ENCODE measurements at regions not wholly inside any gene's neighbourhood (a gene's known extent, or its start where the extent isn't known, plus 50 kb on each side); places are given as distances from the start of the nearest gene placed in this dataset.
"Not testable (repeated sequence)": the region's sequence is repeated elsewhere in the genome, so short reads cannot be mapped to it uniquely, and the experiment has no call there.

DNA sequence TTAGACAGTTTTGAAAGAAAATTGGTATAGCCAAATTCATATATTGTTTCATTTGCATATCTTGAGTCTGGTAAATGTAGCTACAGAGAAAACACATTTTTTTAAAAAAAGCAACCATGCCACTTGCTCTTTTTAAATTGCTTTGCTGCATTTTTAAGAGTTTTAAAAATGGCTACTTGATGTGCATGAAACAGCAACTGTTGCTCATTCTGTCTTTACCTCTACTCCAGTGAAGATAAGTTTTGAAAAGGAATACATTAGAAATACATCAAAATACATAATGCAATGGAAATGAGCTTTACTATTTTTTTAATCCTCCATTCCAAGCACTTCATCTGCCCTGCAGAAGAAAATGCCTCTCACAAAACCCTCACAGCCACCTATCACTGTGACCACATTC is 95.5 kb downstream of the IFI44 start:
- no peaks in the 10 kb centered on the region for H3K36me3 ChIP-seq (replicated peaks; ENCODE audit: insufficient read depth, low read length)
- TF ChIP-seq EZH2phosphoT487 (IDR thresholded peaks at IDR 0.05; ENCODE audit: low read length) (no peak), EZH2 (optimal IDR thresholded peaks at IDR 0.05; ENCODE audit: low read depth, low read length) (no peak)
- TF ChIP-seq, protein P1, sequence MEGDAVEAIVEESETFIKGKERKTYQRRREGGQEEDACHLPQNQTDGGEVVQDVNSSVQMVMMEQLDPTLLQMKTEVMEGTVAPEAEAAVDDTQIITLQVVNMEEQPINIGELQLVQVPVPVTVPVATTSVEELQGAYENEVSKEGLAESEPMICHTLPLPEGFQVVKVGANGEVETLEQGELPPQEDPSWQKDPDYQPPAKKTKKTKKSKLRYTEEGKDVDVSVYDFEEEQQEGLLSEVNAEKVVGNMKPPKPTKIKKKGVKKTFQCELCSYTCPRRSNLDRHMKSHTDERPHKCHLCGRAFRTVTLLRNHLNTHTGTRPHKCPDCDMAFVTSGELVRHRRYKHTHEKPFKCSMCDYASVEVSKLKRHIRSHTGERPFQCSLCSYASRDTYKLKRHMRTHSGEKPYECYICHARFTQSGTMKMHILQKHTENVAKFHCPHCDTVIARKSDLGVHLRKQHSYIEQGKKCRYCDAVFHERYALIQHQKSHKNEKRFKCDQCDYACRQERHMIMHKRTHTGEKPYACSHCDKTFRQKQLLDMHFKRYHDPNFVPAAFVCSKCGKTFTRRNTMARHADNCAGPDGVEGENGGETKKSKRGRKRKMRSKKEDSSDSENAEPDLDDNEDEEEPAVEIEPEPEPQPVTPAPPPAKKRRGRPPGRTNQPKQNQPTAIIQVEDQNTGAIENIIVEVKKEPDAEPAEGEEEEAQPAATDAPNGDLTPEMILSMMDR (IDR thresholded peaks at IDR 0.05; ENCODE audit: low read length) = no peak
- no peaks in the 10 kb centered on the region for H3K27me3 ChIP-seq (replicated peaks; ENCODE audit: insufficient read depth, low read length)
- H3K4me3 ChIP-seq (ENCODE audit: low read length) = no peak overlapping the region
- no peak overlapping the region for H3K9ac ChIP-seq (ENCODE audit: low read length)
- no peak overlapping the region for H2AFZ ChIP-seq (ENCODE audit: low read length)
- no peaks in the 10 kb centered on the region for H3F3A ChIP-seq (ENCODE audit: insufficient read depth, low read length)
- H3K79me2 ChIP-seq (ENCODE audit: low read length) = no peaks in the 10 kb centered on the region
- no peaks in the 10 kb centered on the region for H3K9me2 ChIP-seq (replicated peaks; ENCODE audit: insufficient read depth, low read length)
- DNase-seq = no peak
- no peaks in the 10 kb centered on the region for H3K9me3 ChIP-seq (replicated peaks; ENCODE audit: insufficient read depth, low read length)
- no peaks in the 10 kb centered on the region for H3K4me1 ChIP-seq (ENCODE audit: low read length)
- H4K20me1 ChIP-seq (ENCODE audit: insufficient read depth, low read length) = no peaks in the 10 kb centered on the region
- H3K27ac ChIP-seq (ENCODE audit: low read length) = no peak overlapping the region
- no peak overlapping the region for H3K4me2 ChIP-seq (ENCODE audit: low read depth, low read length)

DNA sequence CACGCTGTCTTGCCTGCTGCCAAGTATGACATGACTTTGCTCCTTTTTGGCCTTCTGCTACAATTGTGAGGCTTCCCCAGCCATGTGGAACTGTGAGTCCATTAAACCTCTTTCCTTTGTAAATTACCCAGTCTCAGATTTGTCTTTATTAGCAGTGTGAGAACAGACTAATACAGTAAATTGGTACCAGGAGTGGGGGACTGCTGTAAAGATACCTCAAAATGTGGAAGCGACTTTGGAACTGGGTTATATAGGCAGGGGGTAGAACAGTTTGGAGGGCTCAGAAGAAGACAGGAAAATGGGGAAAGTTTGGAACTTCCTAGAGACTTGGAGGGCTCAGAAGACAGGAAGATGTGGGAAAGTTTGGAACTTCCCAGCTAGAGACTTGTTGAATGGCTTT is 104.0 kb downstream of the IFI44 start:
- not testable (repeated sequence) for H3K27me3 ChIP-seq (replicated peaks; ENCODE audit: insufficient read depth, low read length); H3K79me2 ChIP-seq (ENCODE audit: low read length); H3K9me2 ChIP-seq (replicated peaks; ENCODE audit: insufficient read depth, low read length); H3K9ac ChIP-seq (ENCODE audit: low read length); H3K4me3 ChIP-seq (ENCODE audit: low read length); H3K4me1 ChIP-seq (ENCODE audit: low read length); DNase-seq; H3F3A ChIP-seq (ENCODE audit: insufficient read depth, low read length); H3K27ac ChIP-seq (ENCODE audit: low read length); H3K9me3 ChIP-seq (replicated peaks; ENCODE audit: insufficient read depth, low read length); H4K20me1 ChIP-seq (ENCODE audit: insufficient read depth, low read length); H3K4me2 ChIP-seq (ENCODE audit: low read depth, low read length); H2AFZ ChIP-seq (ENCODE audit: low read length); H3K36me3 ChIP-seq (replicated peaks; ENCODE audit: insufficient read depth, low read length)

DNA sequence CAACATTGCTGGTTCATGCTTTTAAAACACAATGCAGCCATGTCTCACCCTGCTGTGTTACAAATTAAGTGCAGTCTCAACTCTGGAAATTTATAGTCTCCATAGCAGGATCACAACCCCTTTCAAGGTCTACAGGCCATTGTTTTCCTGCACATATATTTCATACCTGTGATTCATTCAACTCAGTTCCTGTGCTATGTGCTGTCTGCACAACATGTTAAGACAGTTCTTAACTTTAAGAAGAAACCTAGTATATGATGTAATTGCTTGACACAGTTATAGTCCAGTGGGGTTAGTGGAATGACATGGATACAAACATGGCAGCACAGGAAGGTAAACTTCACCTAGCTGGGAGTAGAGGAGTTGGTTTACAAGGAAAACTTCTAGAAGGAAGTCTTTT is 106.4 kb downstream of the IFI44 start:
- DNase-seq = no peak
- no peak overlapping the region for H3K9ac ChIP-seq (ENCODE audit: low read length)
- H2AFZ ChIP-seq (ENCODE audit: low read length) = no peak overlapping the region
- no peak for TF ChIP-seq EZH2phosphoT487 (IDR thresholded peaks at IDR 0.05; ENCODE audit: low read length)
- no peak for TF ChIP-seq EZH2 (optimal IDR thresholded peaks at IDR 0.05; ENCODE audit: low read depth, low read length)
- TF ChIP-seq, protein P1 (IDR thresholded peaks at IDR 0.05; ENCODE audit: low read length) = no peak
- H4K20me1 ChIP-seq (ENCODE audit: insufficient read depth, low read length) = no peaks in the 10 kb centered on the region
- H3K36me3 ChIP-seq (replicated peaks; ENCODE audit: insufficient read depth, low read length) = no peaks in the 10 kb centered on the region
- H3K9me2 ChIP-seq (replicated peaks; ENCODE audit: insufficient read depth, low read length) = no peaks in the 10 kb centered on the region
- H3K4me1 ChIP-seq (ENCODE audit: low read length) = no peaks in the 10 kb centered on the region
- no peaks in the 10 kb centered on the region for H3K27me3 ChIP-seq (replicated peaks; ENCODE audit: insufficient read depth, low read length)
- no peak overlapping the region for H3K4me2 ChIP-seq (ENCODE audit: low read depth, low read length)
- no peak overlapping the region for H3K4me3 ChIP-seq (ENCODE audit: low read length)
- H3K79me2 ChIP-seq (ENCODE audit: low read length) = no peaks in the 10 kb centered on the region
- H3K27ac ChIP-seq (ENCODE audit: low read length) = no peak overlapping the region
- no peaks in the 10 kb centered on the region for H3F3A ChIP-seq (ENCODE audit: insufficient read depth, low read length)
- H3K9me3 ChIP-seq (replicated peaks; ENCODE audit: insufficient read depth, low read length) = no peaks in the 10 kb centered on the region

DNA sequence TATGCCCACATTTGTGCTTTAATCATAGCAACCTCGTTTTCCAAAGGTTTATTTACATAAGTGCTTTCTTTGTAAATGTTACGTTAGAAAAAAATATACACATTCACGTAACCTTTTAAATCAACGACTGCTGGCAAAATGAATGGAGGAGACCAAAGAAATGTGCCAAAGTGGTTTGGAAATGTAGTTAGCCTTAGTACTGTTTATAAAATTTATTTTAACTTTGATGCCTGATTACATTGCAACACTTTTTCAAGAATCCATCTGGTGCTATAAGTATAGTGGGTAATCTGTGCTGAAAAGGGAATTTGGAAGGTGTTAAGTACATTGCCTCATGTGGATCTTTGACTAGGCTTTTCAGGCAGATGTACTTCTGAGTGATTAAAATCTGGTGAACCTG is 108.9 kb downstream of the IFI44 start:
- no peak overlapping the region for H3K27ac ChIP-seq (ENCODE audit: low read length)
- H3K9me3 ChIP-seq (replicated peaks; ENCODE audit: insufficient read depth, low read length) = no peaks in the 10 kb centered on the region
- no peaks in the 10 kb centered on the region for H4K20me1 ChIP-seq (ENCODE audit: insufficient read depth, low read length)
- H2AFZ ChIP-seq (ENCODE audit: low read length) = no peak overlapping the region
- H3K4me3 ChIP-seq (ENCODE audit: low read length) = no peak overlapping the region
- H3F3A ChIP-seq (ENCODE audit: insufficient read depth, low read length) = no peaks in the 10 kb centered on the region
- TF ChIP-seq, protein P1 (IDR thresholded peaks at IDR 0.05; ENCODE audit: low read length) = no peak
- TF ChIP-seq EZH2phosphoT487 (IDR thresholded peaks at IDR 0.05; ENCODE audit: low read length) = no peak
- no peak for TF ChIP-seq EZH2 (optimal IDR thresholded peaks at IDR 0.05; ENCODE audit: low read depth, low read length)
- no peak for DNase-seq
- H3K4me2 ChIP-seq (ENCODE audit: low read depth, low read length) = no peak overlapping the region
- H3K36me3 ChIP-seq (replicated peaks; ENCODE audit: insufficient read depth, low read length) = no peaks in the 10 kb centered on the region
- H3K79me2 ChIP-seq (ENCODE audit: low read length) = no peaks in the 10 kb centered on the region
- no peaks in the 10 kb centered on the region for H3K27me3 ChIP-seq (replicated peaks; ENCODE audit: insufficient read depth, low read length)
- no peaks in the 10 kb centered on the region for H3K9me2 ChIP-seq (replicated peaks; ENCODE audit: insufficient read depth, low read length)
- no peak overlapping the region for H3K9ac ChIP-seq (ENCODE audit: low read length)
- H3K4me1 ChIP-seq (ENCODE audit: low read length) = no peaks in the 10 kb centered on the region
